Stimulated activated CD8-positive, alpha-beta memory T cell treated with anti-CD3 and anti-CD28 coated beads, Interleukin-7, amount 100 ng/mL, for 1 hour (primary cell): ENCODE measurements at regions not wholly inside any gene's neighbourhood (a gene's known extent, or its start where the extent isn't known, plus 50 kb on each side); places are given as distances from the start of the nearest gene placed in this dataset.
"Not testable (repeated sequence)": the region's sequence is repeated elsewhere in the genome, so short reads cannot be mapped to it uniquely, and the experiment has no call there.

Experiments used
- DNase-seq, 2 donors: peaks; one replicate each; pipeline ENCODE4 v3.0.0-alpha.2; 2020; ENCODE audit warnings: low read depth in 2 of 2

GRCh38 chrX:40853004-40853815, 117.9 kb upstream of the MED14 start:
- no peak for DNase-seq

- DNase-seq, result no peak
Measured at GRCh38 chrX:40853816-40854123, 118.4 kb upstream of the MED14 start.

- DNase-seq, result no peak
Measured at GRCh38 chrX:40854242-40854641, 118.9 kb upstream of the MED14 start.

GRCh38 chrX:40855411-40855810, 120.1 kb upstream of the MED14 start:
- no peak for DNase-seq

- no peak for DNase-seq
Measured at GRCh38 chrX:40855932-40856515, 120.7 kb upstream of the MED14 start.

GRCh38 chrX:40861952-40862554, 126.7 kb upstream of the MED14 start:
- not testable (repeated sequence) for DNase-seq

GRCh38 chrX:40863260-40863659, 127.9 kb upstream of the MED14 start:
- not testable (repeated sequence) for DNase-seq

- no peak for DNase-seq
Measured at GRCh38 chrX:40863671-40864070, 128.3 kb upstream of the MED14 start.

GRCh38 chrX:40864972-40865371, 129.6 kb upstream of the MED14 start:
- no peak for DNase-seq

GRCh38 chrX:40866893-40867292, 131.6 kb upstream of the MED14 start:
- no peak for DNase-seq

- no peak for DNase-seq
Measured at GRCh38 chrX:40867352-40867751, 132.0 kb upstream of the MED14 start.

- DNase-seq, result no peak
Measured at GRCh38 chrX:40868868-40869267, 133.5 kb upstream of the MED14 start.

- DNase-seq, result not testable (repeated sequence)
Measured at GRCh38 chrX:40870982-40871381, 135.6 kb upstream of the MED14 start.

GRCh38 chrX:40871385-40872082, 136.2 kb upstream of the MED14 start:
- DNase-seq, result no peak

- no peak for DNase-seq
Measured at GRCh38 chrX:40872351-40872750, 137.0 kb upstream of the MED14 start.

GRCh38 chrX:40875476-40875875, 140.1 kb upstream of the MED14 start:
- DNase-seq, result no peak

- no peak for DNase-seq
Measured at GRCh38 chrX:40877887-40878286, 142.5 kb upstream of the MED14 start.

GRCh38 chrX:40878766-40879165, 143.4 kb upstream of the MED14 start:
- no peak for DNase-seq

- not testable (repeated sequence) for DNase-seq
Measured at GRCh38 chrX:40879172-40879571, 143.8 kb upstream of the MED14 start.

GRCh38 chrX:40880712-40881111, 145.4 kb upstream of the MED14 start:
- DNase-seq, result no peak

- no peak for DNase-seq
Measured at GRCh38 chrX:40883021-40883619, 147.8 kb upstream of the MED14 start.

- no peak for DNase-seq
Measured at GRCh38 chrX:40885989-40886388, 150.6 kb upstream of the MED14 start.
